ENCODE measurements at regions not wholly inside any gene's neighbourhood (a gene's known extent, or its start where the extent isn't known, plus 50 kb on each side); places are given as distances from the start of the nearest gene placed in this dataset.

GRCh38 chr16:64060631-64061030 lies 1061.2 kb downstream of the CDH11 start:
- Histone ChIP-seq H3K9me1 (ENCODE audit: control insufficient read depth, extremely low read depth, insufficient read depth, low read length) (no peaks in the 10 kb centered on the region), H3K9me3 (ENCODE audit: control insufficient read depth, low read depth, low read length) (no peaks in the 10 kb centered on the region), H3K27me3 (ENCODE audit: control insufficient read depth, extremely low read depth, insufficient read depth, low read length) (no peaks in the 10 kb centered on the region), H3K9ac (ENCODE audit: control insufficient read depth, extremely low read depth, insufficient read depth, low read length) (no peak overlapping the region), H2AFZ (ENCODE audit: control insufficient read depth, low read length) (no peak overlapping the region), H3K36me3 (ENCODE audit: control insufficient read depth in 2 of 2, extremely low read depth in 1 of 2, insufficient read depth in 2 of 2, low read length in 2 of 2) (no peaks in the 10 kb centered on the region), H3K27ac (ENCODE audit: control insufficient read depth, insufficient read depth, low read length) (no peak overlapping the region), H3K4me3 (ENCODE audit: control insufficient read depth in 2 of 3, extremely low read depth in 1 of 3, insufficient read depth in 2 of 3, low read depth in 1 of 3, low read length in 3 of 3) (no peak overlapping the region), H3K79me2 (ENCODE audit: control insufficient read depth, insufficient read depth, low read length) (no peaks in the 10 kb centered on the region), H4K20me1 (ENCODE audit: control insufficient read depth, extremely low read depth, insufficient read depth, low read length) (no peaks in the 10 kb centered on the region), H3K4me1 (ENCODE audit: control insufficient read depth, extremely low read depth, insufficient read depth, low read length) (no peaks in the 10 kb centered on the region), H3K4me2 (ENCODE audit: control insufficient read depth, extremely low read depth, insufficient read depth, low read depth, low read length) (no peak overlapping the region)
- dilution Hi-C loops (cut with MboI; ENCODE audit: extremely low pct_ligation_motif_present, low sequenced_read_pairs): no loop called here
- FAIRE-seq (no peak), DNase-seq (ENCODE audit: low read depth, low spot score) (no peak)
- TF ChIP-seq CTCF (optimal IDR thresholded peaks at IDR 0.05 in 1 of 3, IDR thresholded peaks at IDR 0.05 in 1 of 3, conservative IDR thresholded peaks at IDR 0.05 in 1 of 3; ENCODE audit: extremely low read depth in 1 of 3, insufficient read depth in 2 of 3, low read length in 3 of 3) (no peak), EZH2 (IDR thresholded peaks at IDR 0.05; ENCODE audit: low read length) (no peak)

- no peaks in the 10 kb centered on the region for H4K20me1 ChIP-seq (ENCODE audit: control insufficient read depth, extremely low read depth, insufficient read depth, low read length)
- H3K9me3 ChIP-seq (ENCODE audit: control insufficient read depth, low read depth, low read length): no peaks in the 10 kb centered on the region
- no peaks in the 10 kb centered on the region for H3K27me3 ChIP-seq (ENCODE audit: control insufficient read depth, extremely low read depth, insufficient read depth, low read length)
- dilution Hi-C loops (cut with MboI; ENCODE audit: extremely low pct_ligation_motif_present, low sequenced_read_pairs): no loop called here
- H3K27ac ChIP-seq (ENCODE audit: control insufficient read depth, insufficient read depth, low read length): no peak overlapping the region
- H3K4me3 ChIP-seq (ENCODE audit: control insufficient read depth in 2 of 3, extremely low read depth in 1 of 3, insufficient read depth in 2 of 3, low read depth in 1 of 3, low read length in 3 of 3): no peak overlapping the region
- no peak overlapping the region for H2AFZ ChIP-seq (ENCODE audit: control insufficient read depth, low read length)
- TF ChIP-seq CTCF (optimal IDR thresholded peaks at IDR 0.05 in 1 of 3, IDR thresholded peaks at IDR 0.05 in 1 of 3, conservative IDR thresholded peaks at IDR 0.05 in 1 of 3; ENCODE audit: extremely low read depth in 1 of 3, insufficient read depth in 2 of 3, low read length in 3 of 3) (no peak), EZH2 (IDR thresholded peaks at IDR 0.05; ENCODE audit: low read length) (no peak)
- no peak overlapping the region for H3K9ac ChIP-seq (ENCODE audit: control insufficient read depth, extremely low read depth, insufficient read depth, low read length)
- H3K4me1 ChIP-seq (ENCODE audit: control insufficient read depth, extremely low read depth, insufficient read depth, low read length): no peaks in the 10 kb centered on the region
- DNase-seq (ENCODE audit: low read depth, low spot score) (no peak), FAIRE-seq (no peak)
- H3K4me2 ChIP-seq (ENCODE audit: control insufficient read depth, extremely low read depth, insufficient read depth, low read depth, low read length): no peak overlapping the region
- H3K36me3 ChIP-seq (ENCODE audit: control insufficient read depth in 2 of 2, extremely low read depth in 1 of 2, insufficient read depth in 2 of 2, low read length in 2 of 2): no peaks in the 10 kb centered on the region
- no peaks in the 10 kb centered on the region for H3K9me1 ChIP-seq (ENCODE audit: control insufficient read depth, extremely low read depth, insufficient read depth, low read length)
- H3K79me2 ChIP-seq (ENCODE audit: control insufficient read depth, insufficient read depth, low read length): no peaks in the 10 kb centered on the region
These were observed 1063.2 kb downstream of the CDH11 start for GRCh38 chr16:64058685-64059084.

Data from keratinocyte (primary cell).